Panc1 (cell line): ENCODE measurements at regions not wholly inside any gene's neighbourhood (a gene's known extent, or its start where the extent isn't known, plus 50 kb on each side); places are given as distances from the start of the nearest gene placed in this dataset.

ENCODE experiments used
- ATAC-seq: fragments of 200-7000 bp; cut with Tn5 transposase; 2 replicates; pipeline ENCODE4 v1.9.1; 2020; ENCODE audit warnings: mild to moderate bottlenecking, moderate library complexity
- BruUV-seq: library from RNA; stranded (reverse); fragments of 400-500 nt; replicated peaks from 2 replicates; lab custom pipeline; 2021; lab: Mats Ljungman, UMichigan
- CTCF ChIA-PET: fragments of 300-600 bp; sonication (Branson Sonifier 250); formaldehyde crosslinking; loops from one replicate; lab custom pipeline; 2022; ENCODE audit warnings: antibody characterized with exemption; lab: Charles Lee
- POLR2A ChIA-PET: fragments of 300-600 bp; sonication (Branson Sonifier 250); formaldehyde crosslinking; loops from one replicate; lab custom pipeline; 2022; ENCODE audit warnings: antibody characterized with exemption; lab: Charles Lee
- DNase-seq: peaks from one replicate; pipeline ENCODE4 v3.0.0-alpha.2; 2010; ENCODE audit warnings: low read depth, low spot score
- H3K27ac ChIP-seq: 2 replicates; pipeline ENCODE4 v1.5.1; 2011; ENCODE audit warnings: mild to moderate bottlenecking, low read length, inconsistent platforms
- H3K27me3 ChIP-seq: fragments of 200-500 bp; sonication (Bioruptor generic); 2 replicates; pipeline ENCODE4 v1.6.0; 2014; ENCODE audit warnings: low read length, inconsistent platforms; ENCODE audit not compliant: control insufficient read depth, insufficient read depth
- H3K36me3 ChIP-seq: fragments of 200-500 bp; sonication (Bioruptor generic); 2 replicates; pipeline ENCODE4 v1.5.1; 2014; ENCODE audit warnings: inconsistent platforms, mild to moderate bottlenecking, low read length, moderate library complexity; ENCODE audit not compliant: control insufficient read depth, insufficient read depth
- H3K4me1 ChIP-seq: 2 replicates; pipeline ENCODE4 v1.5.1; 2011; ENCODE audit warnings: inconsistent platforms, mild to moderate bottlenecking, low read length, moderate library complexity; ENCODE audit not compliant: control insufficient read depth, insufficient read depth
- H3K4me3 ChIP-seq, 2 experiments: 2 replicates each; pipeline ENCODE4 v1.5.1; 2011 to 2012; ENCODE audit warnings: low read depth in 2 of 2, low read length in 2 of 2, mild to moderate bottlenecking in 2 of 2, inconsistent platforms in 1 of 2, moderate library complexity in 1 of 2
- H3K9me3 ChIP-seq: fragments of 200-500 bp; sonication (Bioruptor generic); 2 replicates; pipeline ENCODE4 v1.5.1; 2014; ENCODE audit warnings: low read depth, mild to moderate bottlenecking, inconsistent platforms, low read length, moderate library complexity; ENCODE audit not compliant: control insufficient read depth, insufficient read depth
- CTCF ChIP-seq: fragments of 450-650 bp; IDR thresholded peaks from 2 replicates; pipeline ENCODE4 v1.5.1; 2017; ENCODE audit warnings: mild to moderate bottlenecking
- POLR2AphosphoS5 ChIP-seq: IDR thresholded peaks from 2 replicates; pipeline ENCODE4 v1.6.1; 2012; ENCODE audit warnings: mild to moderate bottlenecking, low read depth, low read length, moderate library complexity
- SIN3A ChIP-seq: IDR thresholded peaks from 2 replicates; pipeline ENCODE4 v1.6.1; 2012; ENCODE audit warnings: low read depth, mild to moderate bottlenecking, low read length, moderate library complexity, borderline replicate concordance; ENCODE audit not compliant: insufficient read depth
- TCF7L2 ChIP-seq: IDR thresholded peaks from 2 replicates; pipeline ENCODE4 v1.6.1; 2011; ENCODE audit warnings: mild to moderate bottlenecking, low read depth, low read length, inconsistent platforms
- in situ Hi-C: cut with HindIII; loops from 2 replicates; pipeline ENCODE4 v1.10.0; 2016; ENCODE audit warnings: low sequenced_read_pairs, low pct_unique_long_range_greater_than_20kb
- intact Hi-C: fragments of 100-400 bp; cut with micrococcal nuclease; formaldehyde crosslinking; loops from one replicate; pipeline ENCODE4 v1.10.0; 2022; ENCODE audit not compliant: unreplicated experiment
- TF ChIP-seq, protein P1 (sequence below), 2 experiments: IDR thresholded peaks; 2 replicates each; pipeline ENCODE4 v1.6.1; 2011 to 2012; ENCODE audit warnings: low read depth in 2 of 2, control low read depth in 1 of 2, low read length in 1 of 2, mild to moderate bottlenecking in 1 of 2, moderate library complexity in 1 of 2; ENCODE audit not compliant: insufficient read depth in 1 of 2

- intact Hi-C loops = no loop called here
- ChIA-PET POLR2A (no interaction called here), CTCF (no interaction called here)
- H3K27me3 ChIP-seq = no peaks in the 10 kb centered on the region
- H3K4me1 ChIP-seq = no peaks in the 10 kb centered on the region
- in situ Hi-C loops = no loop called here
- ATAC-seq (no peak), DNase-seq (no peak)
- no peak overlapping the region for H3K4me3 ChIP-seq
- no TSS peak for BruUV-seq
- no peaks in the 10 kb centered on the region for H3K9me3 ChIP-seq
- H3K27ac ChIP-seq = no peak overlapping the region
- H3K36me3 ChIP-seq = no peaks in the 10 kb centered on the region
- no peak for TF ChIP-seq POLR2AphosphoS5
- no peak for TF ChIP-seq CTCF
- no peak for TF ChIP-seq TCF7L2
- TF ChIP-seq, protein P1, sequence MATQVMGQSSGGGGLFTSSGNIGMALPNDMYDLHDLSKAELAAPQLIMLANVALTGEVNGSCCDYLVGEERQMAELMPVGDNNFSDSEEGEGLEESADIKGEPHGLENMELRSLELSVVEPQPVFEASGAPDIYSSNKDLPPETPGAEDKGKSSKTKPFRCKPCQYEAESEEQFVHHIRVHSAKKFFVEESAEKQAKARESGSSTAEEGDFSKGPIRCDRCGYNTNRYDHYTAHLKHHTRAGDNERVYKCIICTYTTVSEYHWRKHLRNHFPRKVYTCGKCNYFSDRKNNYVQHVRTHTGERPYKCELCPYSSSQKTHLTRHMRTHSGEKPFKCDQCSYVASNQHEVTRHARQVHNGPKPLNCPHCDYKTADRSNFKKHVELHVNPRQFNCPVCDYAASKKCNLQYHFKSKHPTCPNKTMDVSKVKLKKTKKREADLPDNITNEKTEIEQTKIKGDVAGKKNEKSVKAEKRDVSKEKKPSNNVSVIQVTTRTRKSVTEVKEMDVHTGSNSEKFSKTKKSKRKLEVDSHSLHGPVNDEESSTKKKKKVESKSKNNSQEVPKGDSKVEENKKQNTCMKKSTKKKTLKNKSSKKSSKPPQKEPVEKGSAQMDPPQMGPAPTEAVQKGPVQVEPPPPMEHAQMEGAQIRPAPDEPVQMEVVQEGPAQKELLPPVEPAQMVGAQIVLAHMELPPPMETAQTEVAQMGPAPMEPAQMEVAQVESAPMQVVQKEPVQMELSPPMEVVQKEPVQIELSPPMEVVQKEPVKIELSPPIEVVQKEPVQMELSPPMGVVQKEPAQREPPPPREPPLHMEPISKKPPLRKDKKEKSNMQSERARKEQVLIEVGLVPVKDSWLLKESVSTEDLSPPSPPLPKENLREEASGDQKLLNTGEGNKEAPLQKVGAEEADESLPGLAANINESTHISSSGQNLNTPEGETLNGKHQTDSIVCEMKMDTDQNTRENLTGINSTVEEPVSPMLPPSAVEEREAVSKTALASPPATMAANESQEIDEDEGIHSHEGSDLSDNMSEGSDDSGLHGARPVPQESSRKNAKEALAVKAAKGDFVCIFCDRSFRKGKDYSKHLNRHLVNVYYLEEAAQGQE (IDR thresholded peaks at IDR 0.05; ENCODE audit: insufficient read depth in 1 of 2, low read depth in 2 of 2, low read length in 1 of 2) = no peak
Measured at GRCh38 chr5:74232276-74232675, 408.3 kb downstream of the ENC1 start.

- Histone ChIP-seq H3K4me3 (no peak overlapping the region), H3K4me1 (no peaks in the 10 kb centered on the region), H3K9me3 (no peaks in the 10 kb centered on the region), H3K36me3 (no peaks in the 10 kb centered on the region), H3K27ac (no peak overlapping the region), H3K27me3 (no peaks in the 10 kb centered on the region; the same call in 1 of the 2 replicates)
- TF ChIP-seq POLR2AphosphoS5 (no peak), CTCF (no peak), TCF7L2 (no peak), SIN3A (no peak)
- TF ChIP-seq, protein P1 (IDR thresholded peaks at IDR 0.05; ENCODE audit: insufficient read depth in 1 of 2, low read depth in 2 of 2, low read length in 1 of 2) = no peak
- in situ Hi-C loops = no loop called here
- ATAC-seq (no peak), DNase-seq (no peak)
- intact Hi-C loops = no loop called here
- ChIA-PET POLR2A (no interaction called here), CTCF (no interaction called here)
- no TSS peak for BruUV-seq
Measured at GRCh38 chr5:74231697-74232096, 408.8 kb downstream of the ENC1 start.
